ENCODE measurements at regions not wholly inside any gene's neighbourhood (a gene's known extent, or its start where the extent isn't known, plus 50 kb on each side); places are given as distances from the start of the nearest gene placed in this dataset.

- intact Hi-C loops (cut with DNase I), result loop anchor here in 1 of 10 donors (10.0 kb wide), 1 partner anchor 62 kb away; no protein-coding TSS in a partner anchor
- no peaks in the 10 kb centered on the region for H3K27me3 ChIP-seq
- no peak for TF ChIP-seq CTCF (IDR thresholded peaks at IDR 0.05)
- H3K36me3 ChIP-seq, result no peaks in the 10 kb centered on the region
- H3K27ac ChIP-seq, result no peak overlapping the region
- H3K4me1 ChIP-seq, result peaks cover 0 to 4% (median 0%) of the 10 kb centered on the region in 9 donors
- no peak for ATAC-seq
- H3K9me3 ChIP-seq, result peaks cover 0 to 5% (median 0%) of the 10 kb centered on the region in 11 donors
- DNase-seq, result no peak
- no peak overlapping the region for H3K4me3 ChIP-seq
- WGBS, 2 donors, result 94 to 95% methylated on average over 5 of the region's 5 CpGs
These were observed 739.7 kb upstream of the RIOK2 start for GRCh38 chr5:97922776-97923175.

GRCh38 chr5:97923496-97923895 is 740.4 kb upstream of the RIOK2 start:
- Histone ChIP-seq H3K9me3 (peaks cover 0 to 5% (median 0%) of the 10 kb centered on the region in 11 donors), H3K4me3 (no peak overlapping the region), H3K36me3 (no peaks in the 10 kb centered on the region), H3K27ac (no peak overlapping the region), H3K27me3 (no peaks in the 10 kb centered on the region), H3K4me1 (no peaks in the 10 kb centered on the region)
- TF ChIP-seq CTCF (IDR thresholded peaks at IDR 0.05), result no peak
- no peak for ATAC-seq
- intact Hi-C loops (cut with DNase I), result loop anchor here in 1 of 10 donors (10.0 kb wide), 1 partner anchor 61 kb away; no protein-coding TSS in a partner anchor
- DNase-seq, result no peak

- intact Hi-C loops (cut with DNase I), result loop anchor here in 1 of 10 donors (10.0 kb wide), 1 partner anchor 61 kb away; no protein-coding TSS in a partner anchor
- no peak for TF ChIP-seq CTCF (IDR thresholded peaks at IDR 0.05)
- no peak overlapping the region for H3K27ac ChIP-seq
- no peaks in the 10 kb centered on the region for H3K4me1 ChIP-seq
- peaks cover 0 to 5% (median 0%) of the 10 kb centered on the region in 11 donors for H3K9me3 ChIP-seq
- no peak for DNase-seq
- no peak overlapping the region for H3K4me3 ChIP-seq
- no peak for ATAC-seq
- no peaks in the 10 kb centered on the region for H3K36me3 ChIP-seq
- 88% methylated on average over 1 of the region's 1 CpG for WGBS, 2 donors
- no peaks in the 10 kb centered on the region for H3K27me3 ChIP-seq
These were observed 741.0 kb upstream of the RIOK2 start for GRCh38 chr5:97923997-97924396.

GRCh38 chr5:97929383-97929782 is 746.3 kb upstream of the RIOK2 start:
- H3K36me3 ChIP-seq, result no peaks in the 10 kb centered on the region
- no peak for DNase-seq
- H3K27me3 ChIP-seq, result no peaks in the 10 kb centered on the region
- H3K27ac ChIP-seq, result no peak overlapping the region
- no peaks in the 10 kb centered on the region for H3K4me1 ChIP-seq
- intact Hi-C loops (cut with DNase I), result loop anchor here in 1 of 10 donors (10.0 kb wide), 1 partner anchor 55 kb away; no protein-coding TSS in a partner anchor
- ATAC-seq, result no peak
- no peak overlapping the region for H3K4me3 ChIP-seq
- no peak for TF ChIP-seq CTCF (IDR thresholded peaks at IDR 0.05)
- peaks cover 0 to 5% (median 0%) of the 10 kb centered on the region in 11 donors for H3K9me3 ChIP-seq
- 86 to 100% methylated on average over 1 of the region's 1 CpG for WGBS, 2 donors
